CD4-positive, alpha-beta T cell treated with Interleukin-12 subunit alpha and Interleukin-12 subunit beta, for 1 hour (primary cell): ENCODE measurements at regions not wholly inside any gene's neighbourhood (a gene's known extent, or its start where the extent isn't known, plus 50 kb on each side); places are given as distances from the start of the nearest gene placed in this dataset.

Experiments used
- DNase-seq: peaks from one replicate; pipeline ENCODE4 v3.0.0-alpha.2; 2020

DNA sequence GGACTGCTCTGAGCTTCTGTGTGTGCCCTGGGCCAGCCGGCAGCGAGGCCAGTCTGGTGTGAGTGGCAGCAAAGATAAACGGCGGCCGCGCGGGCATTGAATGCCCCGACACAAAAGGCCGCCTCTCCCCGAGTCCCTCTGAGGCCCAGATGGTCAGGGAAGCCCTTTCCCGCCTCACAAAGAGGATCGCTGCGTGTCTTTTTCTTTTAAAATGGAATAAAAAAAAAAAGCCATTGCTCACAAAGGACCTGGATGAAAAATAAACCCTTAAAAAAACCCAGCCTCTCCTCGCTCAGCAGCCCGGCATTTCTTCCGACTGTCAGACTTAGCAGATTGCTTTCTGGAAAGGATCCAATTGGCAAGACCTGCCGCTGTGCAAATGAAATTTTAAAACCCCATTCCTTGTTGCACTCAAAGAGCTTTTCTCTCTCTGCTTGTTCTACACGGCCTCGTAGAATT lies 578.7 kb downstream of the BCOR start:
- no peak for DNase-seq

GRCh38 chrX:39519566-39520301 lies 578.0 kb downstream of the BCOR start:
- DNase-seq = no peak

DNA sequence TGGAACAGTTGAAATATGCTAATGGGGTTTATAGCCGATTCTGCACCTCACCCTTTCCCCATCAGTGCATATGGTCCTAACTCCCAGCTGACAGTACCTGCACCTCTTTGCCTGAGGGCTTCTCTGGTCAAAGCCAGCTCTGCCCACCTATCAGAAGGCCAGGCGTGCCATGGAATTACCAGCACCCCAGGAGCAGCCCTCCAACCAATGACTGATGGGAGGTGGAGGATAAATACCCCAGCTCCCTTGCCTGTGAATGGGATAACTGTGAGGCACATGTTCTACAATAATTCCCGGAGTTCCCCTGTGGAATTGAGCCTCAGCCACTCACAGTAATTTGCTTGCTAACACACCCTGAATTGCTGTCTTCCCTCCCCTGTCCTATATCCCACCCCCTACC lies 572.0 kb downstream of the BCOR start:
- DNase-seq = no peak

DNA sequence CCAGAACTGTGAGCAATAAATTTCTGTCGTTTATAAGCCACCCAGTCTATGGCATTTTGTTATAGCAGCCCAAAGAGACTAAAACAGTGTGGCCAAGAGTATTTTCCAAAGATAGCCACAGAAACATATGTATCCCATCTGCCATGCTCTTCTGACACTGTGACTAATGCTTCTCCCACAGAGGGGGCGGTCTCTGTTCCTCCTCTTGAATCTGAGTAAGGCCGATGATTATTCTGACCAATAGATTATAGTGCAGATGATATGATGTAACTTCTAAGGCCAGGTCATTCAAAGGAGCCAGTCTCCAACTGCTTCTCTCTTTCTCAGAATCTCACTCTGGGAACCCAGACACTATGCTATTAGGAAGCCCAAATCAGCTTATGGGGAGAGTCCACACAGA lies 570.7 kb downstream of the BCOR start:
- DNase-seq = no peak

DNA sequence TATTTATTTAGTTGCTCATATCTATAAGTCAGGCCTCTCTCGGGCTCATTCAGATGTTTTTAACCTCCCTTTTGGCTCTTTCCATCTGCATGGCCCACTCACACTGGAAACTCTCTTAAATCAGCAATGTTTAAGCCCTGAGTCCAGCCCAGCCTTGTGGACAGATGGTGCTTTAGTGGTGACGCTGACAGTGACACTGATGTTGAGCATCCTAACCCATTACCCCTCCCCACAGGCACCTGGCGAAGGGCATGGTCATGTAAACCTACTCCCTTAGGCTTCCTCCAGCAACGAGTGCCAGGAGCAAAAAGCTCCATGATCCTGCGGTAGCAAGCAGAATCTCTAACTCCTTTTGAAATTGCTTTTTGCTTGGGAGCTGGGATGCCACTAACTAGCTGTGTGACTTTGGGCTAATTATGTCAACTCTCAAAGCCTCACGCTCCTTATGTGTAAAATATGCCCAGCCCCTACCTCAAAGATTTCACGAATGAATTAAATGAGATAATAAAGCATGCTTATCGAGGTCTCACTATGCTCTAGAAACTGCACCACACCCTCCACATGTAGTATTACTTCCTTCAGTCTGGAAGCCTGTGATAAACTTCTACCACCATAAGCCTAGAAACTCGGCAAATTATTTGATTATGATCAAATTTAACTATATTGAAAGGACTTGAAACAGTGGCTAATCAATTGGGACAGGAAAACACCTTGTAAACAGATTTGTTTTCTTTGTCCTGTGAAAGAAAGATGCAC lies 569.4 kb downstream of the BCOR start:
- no peak for DNase-seq

DNA sequence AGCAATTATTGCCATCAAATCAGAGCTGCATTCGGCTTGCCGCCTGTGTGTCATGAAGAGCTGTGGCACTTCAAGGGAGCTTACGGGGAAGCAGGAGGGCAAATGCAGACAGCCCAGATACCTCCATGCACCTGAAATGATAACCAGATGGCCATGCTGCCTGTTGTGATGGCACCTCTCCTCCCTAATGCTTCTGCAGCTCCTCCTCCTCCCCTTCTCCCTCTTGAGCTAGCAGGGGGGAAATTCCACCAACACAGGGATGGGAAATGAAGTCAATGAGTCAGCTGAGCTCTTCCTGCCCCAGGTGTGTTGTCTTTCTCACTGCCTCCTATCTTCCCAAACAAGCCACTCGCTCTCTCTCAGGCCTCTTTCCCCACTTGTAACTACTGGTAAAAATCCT lies 565.0 kb downstream of the BCOR start:
- no peak for DNase-seq

- DNase-seq = no peak
Observed at GRCh38 chrX:39534949-39535348, 562.8 kb downstream of the BCOR start.

DNA sequence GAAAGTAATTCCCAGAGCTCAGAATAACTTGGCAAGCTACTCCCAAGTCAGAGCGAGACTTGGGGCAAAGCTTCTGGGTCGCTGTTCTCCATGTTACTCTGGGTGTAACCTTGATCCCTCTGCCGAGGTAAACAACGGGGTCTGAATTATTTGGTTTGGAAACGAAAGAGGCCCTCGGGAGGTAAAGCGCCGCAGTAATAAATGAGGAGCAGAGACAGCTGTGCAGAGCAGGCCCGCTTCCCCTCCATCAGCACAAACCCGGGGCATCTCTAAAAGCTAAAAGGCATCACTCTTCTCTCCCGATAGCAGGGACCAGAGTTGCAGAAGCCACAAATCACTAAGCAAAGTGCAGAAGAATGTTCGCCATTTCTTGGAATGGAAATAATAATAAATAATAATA lies 561.5 kb downstream of the BCOR start:
- no peak for DNase-seq

GRCh38 chrX:39541881-39542280 lies 555.9 kb downstream of the BCOR start:
- DNase-seq = no peak

DNA sequence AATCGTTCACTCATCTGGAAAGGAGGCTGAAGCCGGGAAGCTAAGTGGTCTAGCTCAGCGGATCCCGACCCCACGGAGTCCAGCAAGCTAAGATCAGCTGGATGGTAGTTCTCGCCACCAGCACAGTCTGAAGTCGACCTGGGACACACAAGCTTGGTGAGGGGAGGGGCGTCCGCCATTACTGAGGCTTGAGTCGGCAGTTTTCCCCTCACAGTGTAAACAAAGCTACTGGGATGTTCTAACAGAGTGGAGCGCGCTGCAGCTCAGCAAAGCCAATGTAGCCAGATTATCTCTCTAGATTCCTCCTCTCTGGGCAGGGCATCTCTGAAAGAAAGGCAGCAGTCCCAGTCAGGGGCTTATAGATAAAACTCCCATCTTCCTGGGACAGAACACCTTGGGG lies 555.4 kb downstream of the BCOR start:
- no peak for DNase-seq

- no peak for DNase-seq
Observed at GRCh38 chrX:39550795-39551361, 546.9 kb downstream of the BCOR start.

DNA sequence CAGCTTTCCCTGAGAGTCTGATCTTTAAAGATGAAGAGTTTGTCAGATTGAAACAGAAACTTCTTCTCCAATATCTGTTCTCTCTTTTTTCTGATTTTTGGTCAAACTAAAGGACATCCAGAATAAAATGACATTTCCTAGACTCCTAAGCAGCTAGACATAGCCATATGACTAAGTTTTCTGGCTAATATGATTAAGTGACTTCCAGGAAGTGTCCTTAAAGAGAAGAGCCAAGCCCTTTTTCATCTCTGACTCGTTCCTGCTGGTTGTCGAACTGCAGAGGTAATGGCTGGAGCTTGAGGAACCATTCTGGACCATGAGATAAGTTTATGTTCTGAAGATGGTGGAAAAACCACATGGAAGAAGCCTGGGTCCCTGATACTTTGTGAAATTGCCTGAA lies 546.0 kb downstream of the BCOR start:
- DNase-seq = no peak

- no peak for DNase-seq
Observed at GRCh38 chrX:39555431-39555830, 542.3 kb downstream of the BCOR start.

GRCh38 chrX:39556056-39556455 lies 541.7 kb downstream of the BCOR start:
- DNase-seq = no peak

GRCh38 chrX:39559229-39559628 lies 538.5 kb downstream of the BCOR start:
- DNase-seq = no peak

DNA sequence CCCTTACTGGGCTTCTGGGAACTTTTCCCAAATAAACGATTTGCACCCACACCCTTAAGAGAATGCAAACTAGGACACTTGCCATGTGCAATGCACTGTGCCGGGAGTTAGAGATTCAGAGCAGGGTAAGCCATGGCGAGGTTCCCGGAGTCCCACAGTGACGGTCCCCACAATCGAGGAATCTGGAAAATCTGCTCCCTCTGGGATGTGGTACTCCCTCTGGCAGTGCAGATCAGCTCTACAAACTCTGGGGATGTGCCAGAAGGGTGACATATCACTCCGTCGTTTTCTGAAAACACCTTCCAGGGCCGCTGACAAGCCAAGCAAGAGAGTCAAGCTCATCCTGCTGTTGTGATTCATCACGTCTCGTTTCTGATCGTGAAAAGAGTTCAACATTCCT lies 537.5 kb downstream of the BCOR start:
- no peak for DNase-seq

DNA sequence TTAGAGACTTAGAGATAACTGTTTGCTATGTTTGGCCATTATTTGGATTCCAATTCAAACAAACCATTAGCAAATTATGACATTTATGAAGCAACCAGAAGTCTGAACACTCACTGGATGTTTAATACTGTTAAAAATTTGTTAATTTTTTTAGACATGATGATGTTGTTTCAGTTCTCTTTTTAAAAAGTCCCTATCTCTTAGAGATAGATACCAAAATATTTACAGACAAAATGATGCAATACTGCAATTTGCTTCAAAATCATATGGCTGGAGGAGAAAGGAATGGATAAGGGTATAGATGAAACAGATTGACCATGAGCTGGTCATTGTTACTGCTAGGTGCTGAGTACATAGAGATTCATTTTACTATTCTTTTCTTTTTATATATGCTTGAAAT lies 534.6 kb downstream of the BCOR start:
- no peak for DNase-seq

- no peak for DNase-seq
Observed at GRCh38 chrX:39564751-39565150, 533.0 kb downstream of the BCOR start.

DNA sequence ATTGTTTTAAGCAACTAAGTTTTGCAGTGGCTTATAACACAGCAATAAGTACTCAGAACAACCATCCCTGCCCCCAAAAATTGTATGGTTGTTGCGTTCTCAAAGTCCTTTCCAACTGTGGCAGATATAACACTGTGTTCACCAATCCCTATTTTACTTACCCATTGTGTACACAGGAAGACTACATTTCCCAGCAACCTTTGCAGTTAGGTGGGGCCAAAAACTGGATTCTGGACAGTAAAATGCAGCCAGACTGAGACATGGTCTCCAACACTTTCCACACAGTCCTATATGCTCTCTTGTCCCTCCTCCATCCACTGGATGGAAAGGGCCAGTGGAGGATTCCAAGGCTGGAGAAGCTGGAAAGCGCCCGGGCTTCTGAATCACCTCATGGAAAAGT lies 523.6 kb downstream of the BCOR start:
- DNase-seq = no peak

GRCh38 chrX:39576041-39576872 lies 521.5 kb downstream of the BCOR start:
- DNase-seq = no peak

DNA sequence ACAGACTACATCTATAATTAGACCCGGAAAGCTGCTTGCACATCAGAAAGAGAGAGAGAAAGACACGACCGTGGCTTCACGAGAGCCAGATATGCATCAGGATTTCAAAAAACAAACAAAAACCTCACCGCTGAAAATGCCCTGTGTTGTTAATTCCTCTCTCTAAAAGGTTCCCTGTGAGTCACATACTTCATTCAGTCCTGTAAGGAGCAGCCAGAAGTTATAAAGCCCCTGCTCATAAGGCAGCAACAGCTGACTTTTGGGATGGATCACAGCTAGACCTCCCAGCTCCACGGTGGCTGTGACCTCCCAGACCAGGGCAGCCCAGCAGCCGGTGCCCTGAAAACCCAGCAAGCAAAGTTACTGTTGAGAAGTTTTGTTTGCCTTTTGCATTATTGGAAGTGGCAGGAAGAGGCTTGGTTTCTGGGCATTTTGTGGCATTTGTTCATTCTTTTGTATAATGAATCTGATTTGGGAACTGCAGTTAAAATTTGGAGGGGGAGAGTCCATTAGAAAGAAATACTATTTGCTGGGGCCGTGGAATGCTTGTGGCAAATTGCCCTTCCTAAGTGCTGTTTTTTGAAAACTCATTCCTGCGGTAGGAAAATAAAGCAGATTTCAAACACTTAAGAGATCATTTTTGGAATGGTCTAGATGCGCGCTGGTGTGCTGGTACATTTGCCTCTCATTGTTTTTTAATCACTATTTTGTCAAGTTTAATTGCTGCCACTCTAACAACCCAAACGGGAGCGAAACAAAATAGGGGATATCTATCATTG lies 520.4 kb downstream of the BCOR start:
- no peak for DNase-seq
